ENCODE measurements at regions not wholly inside any gene's neighbourhood (a gene's known extent, or its start where the extent isn't known, plus 50 kb on each side); places are given as distances from the start of the nearest gene placed in this dataset.

GRCh38 chr7:115332691-115333090 lies 410.8 kb downstream of the MDFIC start:
- TF ChIP-seq, protein P1, sequence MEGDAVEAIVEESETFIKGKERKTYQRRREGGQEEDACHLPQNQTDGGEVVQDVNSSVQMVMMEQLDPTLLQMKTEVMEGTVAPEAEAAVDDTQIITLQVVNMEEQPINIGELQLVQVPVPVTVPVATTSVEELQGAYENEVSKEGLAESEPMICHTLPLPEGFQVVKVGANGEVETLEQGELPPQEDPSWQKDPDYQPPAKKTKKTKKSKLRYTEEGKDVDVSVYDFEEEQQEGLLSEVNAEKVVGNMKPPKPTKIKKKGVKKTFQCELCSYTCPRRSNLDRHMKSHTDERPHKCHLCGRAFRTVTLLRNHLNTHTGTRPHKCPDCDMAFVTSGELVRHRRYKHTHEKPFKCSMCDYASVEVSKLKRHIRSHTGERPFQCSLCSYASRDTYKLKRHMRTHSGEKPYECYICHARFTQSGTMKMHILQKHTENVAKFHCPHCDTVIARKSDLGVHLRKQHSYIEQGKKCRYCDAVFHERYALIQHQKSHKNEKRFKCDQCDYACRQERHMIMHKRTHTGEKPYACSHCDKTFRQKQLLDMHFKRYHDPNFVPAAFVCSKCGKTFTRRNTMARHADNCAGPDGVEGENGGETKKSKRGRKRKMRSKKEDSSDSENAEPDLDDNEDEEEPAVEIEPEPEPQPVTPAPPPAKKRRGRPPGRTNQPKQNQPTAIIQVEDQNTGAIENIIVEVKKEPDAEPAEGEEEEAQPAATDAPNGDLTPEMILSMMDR (IDR thresholded peaks at IDR 0.05; ENCODE audit: poor library complexity, severe bottlenecking) = no peak
- TF ChIP-seq TAF1 (IDR thresholded peaks at IDR 0.05; ENCODE audit: low read depth) (no peak), EZH2 (IDR thresholded peaks at IDR 0.05; ENCODE audit: borderline replicate concordance, insufficient read depth, low read length, poor library complexity, severe bottlenecking) (no peak), SMC3 (conservative IDR thresholded peaks at IDR 0.05; ENCODE audit: poor library complexity) (no peak), POLR2AphosphoS5 (IDR thresholded peaks at IDR 0.05) (no peak), RAD21 (conservative IDR thresholded peaks at IDR 0.05) (no peak), MXI1 (conservative IDR thresholded peaks at IDR 0.05; ENCODE audit: poor library complexity, severe bottlenecking) (no peak), EP300 (conservative IDR thresholded peaks at IDR 0.05; ENCODE audit: poor library complexity, severe bottlenecking) (no peak)
- TF ChIP-seq, protein P2, sequence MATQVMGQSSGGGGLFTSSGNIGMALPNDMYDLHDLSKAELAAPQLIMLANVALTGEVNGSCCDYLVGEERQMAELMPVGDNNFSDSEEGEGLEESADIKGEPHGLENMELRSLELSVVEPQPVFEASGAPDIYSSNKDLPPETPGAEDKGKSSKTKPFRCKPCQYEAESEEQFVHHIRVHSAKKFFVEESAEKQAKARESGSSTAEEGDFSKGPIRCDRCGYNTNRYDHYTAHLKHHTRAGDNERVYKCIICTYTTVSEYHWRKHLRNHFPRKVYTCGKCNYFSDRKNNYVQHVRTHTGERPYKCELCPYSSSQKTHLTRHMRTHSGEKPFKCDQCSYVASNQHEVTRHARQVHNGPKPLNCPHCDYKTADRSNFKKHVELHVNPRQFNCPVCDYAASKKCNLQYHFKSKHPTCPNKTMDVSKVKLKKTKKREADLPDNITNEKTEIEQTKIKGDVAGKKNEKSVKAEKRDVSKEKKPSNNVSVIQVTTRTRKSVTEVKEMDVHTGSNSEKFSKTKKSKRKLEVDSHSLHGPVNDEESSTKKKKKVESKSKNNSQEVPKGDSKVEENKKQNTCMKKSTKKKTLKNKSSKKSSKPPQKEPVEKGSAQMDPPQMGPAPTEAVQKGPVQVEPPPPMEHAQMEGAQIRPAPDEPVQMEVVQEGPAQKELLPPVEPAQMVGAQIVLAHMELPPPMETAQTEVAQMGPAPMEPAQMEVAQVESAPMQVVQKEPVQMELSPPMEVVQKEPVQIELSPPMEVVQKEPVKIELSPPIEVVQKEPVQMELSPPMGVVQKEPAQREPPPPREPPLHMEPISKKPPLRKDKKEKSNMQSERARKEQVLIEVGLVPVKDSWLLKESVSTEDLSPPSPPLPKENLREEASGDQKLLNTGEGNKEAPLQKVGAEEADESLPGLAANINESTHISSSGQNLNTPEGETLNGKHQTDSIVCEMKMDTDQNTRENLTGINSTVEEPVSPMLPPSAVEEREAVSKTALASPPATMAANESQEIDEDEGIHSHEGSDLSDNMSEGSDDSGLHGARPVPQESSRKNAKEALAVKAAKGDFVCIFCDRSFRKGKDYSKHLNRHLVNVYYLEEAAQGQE (IDR thresholded peaks at IDR 0.05; ENCODE audit: borderline replicate concordance) = no peak

Measured in neural cell (in vitro differentiated cells).